NT2/D1 (cell line): ENCODE measurements at regions not wholly inside any gene's neighbourhood (a gene's known extent, or its start where the extent isn't known, plus 50 kb on each side); places are given as distances from the start of the nearest gene placed in this dataset.

Experiments used
- SUZ12 ChIP-seq: IDR thresholded peaks from 2 replicates; pipeline ENCODE4 v1.6.1; 2011; ENCODE audit not compliant: insufficient read length, insufficient read depth; ENCODE audit errors: extremely low read depth
- YY1 ChIP-seq: IDR thresholded peaks from 2 replicates; pipeline ENCODE4 v1.6.1; 2011; ENCODE audit not compliant: insufficient read length, insufficient read depth

- no peak for TF ChIP-seq SUZ12
- no peak for TF ChIP-seq YY1
Observed at GRCh38 chrX:28099166-28099565, 117.9 kb upstream of the DCAF8L1 start.
